NCI-H2171 (cell line): ENCODE measurements at regions not wholly inside any gene's neighbourhood (a gene's known extent, or its start where the extent isn't known, plus 50 kb on each side); places are given as distances from the start of the nearest gene placed in this dataset.
"Not testable (repeated sequence)": the region's sequence is repeated elsewhere in the genome, so short reads cannot be mapped to it uniquely, and the experiment has no call there.

Experiments
- DNase-seq: peaks from one replicate; lab custom pipeline; 2025; lab: John Stamatoyannopoulos, UW

DNA sequence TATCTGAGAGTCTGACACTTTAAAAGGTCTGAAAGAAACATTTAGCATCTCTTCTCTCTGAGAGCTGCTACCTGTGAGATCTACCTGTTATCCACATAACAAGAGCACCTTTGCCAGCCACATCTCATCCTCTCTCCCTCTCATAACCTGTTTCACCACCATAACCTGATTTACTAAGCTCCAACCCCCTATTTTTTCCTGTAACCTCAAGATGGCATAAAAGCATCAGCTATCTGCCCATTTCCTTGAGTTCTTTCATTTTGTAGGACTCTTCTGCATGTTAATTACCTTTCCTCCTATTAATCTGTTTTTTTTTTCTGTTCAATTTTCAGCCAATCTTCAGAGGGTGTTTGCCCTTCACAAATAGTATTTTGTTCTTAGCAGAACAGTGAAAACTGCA is 136.5 kb upstream of the KCNK1 start:
- no peak for DNase-seq

DNA sequence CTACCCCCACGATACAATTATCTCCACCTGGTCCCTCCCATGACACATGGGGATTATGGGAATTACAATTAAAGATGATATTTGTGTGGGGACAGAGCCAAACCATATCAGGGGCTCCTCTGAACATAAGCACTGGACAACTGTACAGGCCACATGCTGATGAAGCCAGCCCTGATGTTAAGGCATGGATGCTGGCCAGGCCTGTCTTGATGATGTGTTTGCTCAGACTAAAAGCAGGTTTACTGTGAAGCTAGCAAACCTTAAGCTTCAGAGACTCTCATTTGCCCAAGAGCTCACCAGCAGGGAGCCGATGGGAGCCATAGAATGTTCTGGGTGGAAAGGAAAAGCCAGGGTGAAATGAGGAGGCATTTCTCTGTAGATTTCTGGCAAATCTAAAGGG is 135.3 kb upstream of the KCNK1 start:
- no peak for DNase-seq

DNA sequence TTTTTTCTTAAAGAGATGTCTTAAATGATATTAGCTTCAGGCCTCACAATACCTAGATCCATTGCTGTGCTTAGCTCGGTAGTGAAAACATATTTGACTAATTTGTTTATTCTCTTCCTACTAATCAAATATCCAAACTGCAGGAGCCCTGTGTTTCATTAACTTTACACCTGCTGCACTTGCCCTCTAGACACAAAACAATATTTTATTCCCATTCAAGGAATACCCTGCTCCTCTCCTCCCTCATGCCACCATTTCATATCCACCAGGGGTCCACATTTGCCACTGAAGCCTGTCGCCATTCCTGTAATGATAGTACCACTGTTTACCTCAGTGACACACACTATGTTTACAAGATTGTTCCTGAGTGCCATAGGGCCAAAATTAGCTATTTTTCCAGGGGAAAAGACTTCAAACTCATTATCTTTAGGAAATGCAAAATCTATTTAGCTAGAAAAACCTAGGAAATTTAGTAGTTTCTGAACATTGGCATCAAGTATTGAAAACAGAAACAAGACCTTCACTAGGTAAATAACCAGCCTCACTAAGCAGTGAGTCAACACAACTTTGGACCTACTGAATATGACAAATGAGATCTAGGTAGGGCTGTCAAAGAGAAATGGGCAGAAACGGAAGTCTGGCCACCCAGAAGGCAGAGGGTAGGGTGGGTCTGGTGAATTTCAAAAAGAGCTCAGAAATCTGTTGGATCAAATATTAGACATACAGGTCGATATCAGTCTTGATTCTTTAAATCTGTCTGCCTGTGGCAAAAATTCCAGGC is 134.6 kb upstream of the KCNK1 start:
- DNase-seq: no peak

DNA sequence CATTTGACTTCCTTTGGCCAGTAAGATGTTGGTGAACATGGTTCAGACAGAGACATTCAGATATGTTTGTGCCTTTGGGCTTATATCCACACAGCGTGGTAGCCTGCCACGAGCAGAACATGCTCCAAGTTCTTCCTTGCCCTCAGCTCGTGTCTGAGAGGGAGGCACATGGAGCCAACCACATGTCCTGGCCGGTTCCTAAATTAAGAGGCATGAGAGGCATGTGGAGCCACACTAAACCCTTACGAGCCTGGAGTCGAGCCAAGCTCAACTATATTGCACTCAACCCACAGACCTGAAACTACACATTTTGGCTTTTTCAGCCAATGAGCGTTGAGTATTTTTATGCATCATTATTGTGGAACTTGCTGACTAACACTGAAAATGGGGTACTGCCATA is 133.7 kb upstream of the KCNK1 start:
- no peak for DNase-seq

DNA sequence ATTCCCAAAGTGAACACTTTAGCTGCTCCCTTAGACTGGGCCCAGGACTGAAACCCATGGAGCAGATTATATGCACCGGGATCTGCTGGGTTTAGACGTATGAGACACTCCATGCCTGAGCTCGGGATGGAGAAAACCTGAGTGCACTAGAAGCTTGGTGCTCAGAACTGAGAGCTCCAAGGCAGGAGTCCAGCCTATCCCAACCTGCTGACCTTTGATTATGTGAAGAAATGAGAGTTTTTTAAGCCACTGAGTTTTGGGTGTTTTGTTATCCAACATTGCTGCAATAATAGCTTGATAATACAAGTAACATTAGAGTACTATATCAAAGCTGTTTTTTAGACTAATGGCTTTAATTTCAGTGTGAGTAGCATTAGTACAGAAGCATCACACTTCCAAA is 131.5 kb upstream of the KCNK1 start:
- DNase-seq: no peak

DNA sequence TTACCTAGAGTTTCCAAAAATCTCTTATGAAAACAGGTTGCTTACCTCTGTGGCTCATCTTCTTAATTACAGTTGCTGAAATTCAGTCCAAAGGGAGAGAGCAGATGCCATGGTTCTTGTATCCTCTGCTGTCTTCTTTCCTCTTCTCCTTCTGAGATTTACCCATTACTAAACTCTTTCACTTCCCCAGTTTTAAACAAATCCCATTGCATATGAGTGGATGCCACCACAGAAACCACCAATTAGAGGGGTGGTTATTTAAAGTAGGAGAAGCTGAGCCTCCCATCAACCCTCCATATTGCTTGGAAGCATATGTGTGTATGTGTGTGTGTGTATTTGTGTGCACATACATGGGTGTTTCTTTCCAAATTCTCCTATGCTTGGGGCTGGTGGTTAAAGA is 128.5 kb upstream of the KCNK1 start:
- DNase-seq: no peak

DNA sequence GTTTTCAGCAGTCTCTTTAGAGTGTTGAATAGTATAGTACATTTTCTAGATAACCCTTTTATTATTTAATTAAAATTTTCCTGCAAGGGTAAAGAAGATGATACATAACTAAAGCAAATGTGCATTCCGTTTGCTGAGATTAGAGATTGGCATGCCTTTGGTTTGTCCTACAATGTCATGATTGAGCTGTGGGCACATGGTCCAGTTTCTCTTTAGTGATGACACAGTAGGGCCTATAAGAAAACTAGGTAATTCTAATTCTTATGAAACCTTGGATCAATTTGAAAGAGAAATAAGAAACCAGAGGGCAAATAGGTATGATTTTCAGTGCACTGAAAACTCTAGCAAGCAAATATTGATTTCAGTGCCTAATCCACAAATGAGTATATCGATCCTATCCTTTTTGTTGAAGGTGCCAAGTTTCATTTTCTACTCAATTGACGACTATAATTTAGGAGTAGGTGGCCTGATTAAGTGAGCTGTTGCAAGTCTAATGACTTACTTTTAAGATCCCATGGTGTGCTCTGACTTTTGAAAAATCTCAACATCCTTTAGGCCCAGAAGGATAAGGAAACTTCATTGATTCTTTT is 128.0 kb upstream of the KCNK1 start:
- DNase-seq: no peak

DNA sequence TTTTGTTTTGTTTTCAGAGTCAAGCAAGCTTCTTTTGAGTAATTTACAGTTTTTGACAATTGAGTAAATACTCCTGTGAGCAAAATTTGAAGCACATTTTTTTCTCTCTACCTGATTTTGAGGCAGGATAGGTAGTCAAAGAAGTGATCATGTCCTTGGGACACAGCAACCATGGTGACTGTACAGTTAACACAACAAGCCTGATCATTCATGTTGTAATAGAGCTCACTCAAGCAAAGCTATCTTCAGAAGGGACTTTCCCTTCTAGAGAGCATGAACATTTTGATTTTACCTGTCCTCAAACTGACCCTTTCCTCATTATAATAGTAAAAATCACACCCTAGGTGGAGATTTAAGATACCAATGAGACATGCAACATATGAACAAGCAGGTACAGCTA is 126.5 kb upstream of the KCNK1 start:
- no peak for DNase-seq

DNA sequence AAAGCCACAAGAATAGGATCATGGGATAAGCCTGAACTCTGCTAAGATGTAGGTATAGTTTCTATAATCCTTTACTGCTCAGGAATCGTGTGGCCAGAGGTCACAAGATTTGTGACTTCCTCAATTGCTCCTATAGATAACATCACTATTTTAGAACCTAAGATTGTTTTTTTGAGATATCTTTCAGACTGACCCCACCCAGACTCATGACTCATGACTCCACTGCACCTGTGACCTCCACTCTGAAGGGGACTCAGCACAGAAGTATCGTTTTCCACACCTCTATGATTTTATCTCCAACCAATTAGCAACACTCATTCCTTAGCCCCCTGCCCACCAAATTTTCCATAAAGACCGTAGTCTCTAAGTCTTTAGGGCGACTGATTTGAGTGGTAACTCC is 124.5 kb upstream of the KCNK1 start:
- DNase-seq: no peak

DNA sequence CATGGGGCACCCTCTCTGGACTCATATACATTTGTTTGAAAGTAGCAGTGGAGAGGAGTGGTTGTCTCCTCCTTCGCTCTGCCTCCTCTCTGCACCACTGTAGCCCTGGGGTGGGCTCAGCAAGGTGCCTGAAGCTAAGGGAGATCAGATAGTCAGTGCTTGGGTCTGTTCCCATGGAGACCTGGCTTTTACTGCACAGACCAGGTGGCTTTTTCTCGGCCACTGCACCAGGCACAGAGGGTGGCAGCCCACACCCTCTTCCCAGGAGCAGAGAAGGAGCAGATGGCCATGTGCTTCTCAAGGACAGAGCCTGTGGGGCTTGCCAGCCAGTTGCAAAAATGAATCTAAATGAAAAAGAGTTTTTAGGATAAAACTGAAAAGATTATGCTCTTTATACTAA is 123.4 kb upstream of the KCNK1 start:
- DNase-seq: peak; percentile 95

DNA sequence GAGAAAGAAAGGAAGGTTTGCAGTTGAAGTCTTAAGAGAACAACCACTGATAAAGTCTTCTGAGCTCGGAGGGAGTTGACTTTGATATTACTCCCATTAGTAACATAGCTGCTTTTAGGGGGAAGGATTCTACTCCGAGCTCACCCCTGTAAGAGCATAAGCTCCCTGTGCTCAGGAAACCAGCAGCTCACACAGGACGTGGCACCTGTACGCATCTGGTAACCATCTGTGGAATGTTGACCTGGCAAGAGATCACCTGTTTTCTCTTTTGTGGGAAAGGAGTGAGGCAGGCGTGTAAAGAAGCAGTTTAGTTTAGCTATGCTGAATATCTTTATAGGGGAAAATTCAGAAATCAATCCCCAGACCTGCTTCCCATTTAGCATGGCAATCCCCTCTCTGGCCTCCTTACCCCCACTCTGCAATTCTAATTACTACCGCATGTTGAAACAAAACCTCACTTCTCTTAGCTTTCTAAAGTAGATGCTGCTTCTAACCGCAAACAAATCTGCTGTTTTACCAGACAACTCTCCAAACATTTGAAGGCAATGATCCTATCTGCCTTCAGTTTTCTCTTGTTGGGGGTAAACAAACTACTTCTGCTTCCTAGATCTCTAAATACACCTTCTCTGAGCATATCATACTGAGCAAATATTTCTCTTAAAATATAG is 121.8 kb upstream of the KCNK1 start:
- peak; percentile 21 for DNase-seq

DNA sequence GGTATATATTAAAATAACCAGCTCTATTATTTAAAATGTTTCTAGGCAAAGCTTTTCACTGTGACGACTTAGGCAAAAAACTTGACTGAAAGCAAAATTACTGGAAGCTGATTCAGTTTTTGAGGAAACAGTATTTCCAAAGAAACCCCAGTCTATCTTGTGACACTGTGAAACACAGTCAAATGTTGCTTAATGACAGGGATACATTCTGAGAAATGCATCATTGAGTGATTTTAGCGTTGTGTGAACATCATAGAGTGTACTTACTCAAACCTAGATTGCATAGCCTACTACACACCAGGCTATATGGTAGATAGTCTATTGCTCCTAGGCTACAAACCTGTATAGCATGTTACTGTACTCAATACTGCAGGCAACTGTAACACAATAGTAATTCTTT is 116.9 kb upstream of the KCNK1 start:
- no peak for DNase-seq

DNA sequence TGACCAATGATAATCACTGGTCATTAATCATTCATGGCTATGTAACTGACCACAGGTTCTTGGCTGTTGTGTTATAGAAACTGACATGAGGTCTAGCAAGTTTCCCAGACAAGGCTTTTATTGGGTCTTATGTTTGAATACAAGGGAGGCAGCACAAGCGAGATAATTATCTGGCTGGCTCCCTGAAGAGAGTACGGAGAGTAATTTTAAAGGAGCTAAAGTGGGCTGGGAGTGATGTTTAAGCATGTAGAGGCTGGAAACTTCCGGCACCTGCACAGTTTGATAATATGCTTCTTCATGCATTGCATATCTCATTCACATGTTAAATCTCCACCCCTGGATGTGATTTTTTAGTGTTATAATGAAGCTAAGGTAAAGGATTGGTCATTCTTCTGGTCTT is 116.2 kb upstream of the KCNK1 start:
- DNase-seq: no peak

DNA sequence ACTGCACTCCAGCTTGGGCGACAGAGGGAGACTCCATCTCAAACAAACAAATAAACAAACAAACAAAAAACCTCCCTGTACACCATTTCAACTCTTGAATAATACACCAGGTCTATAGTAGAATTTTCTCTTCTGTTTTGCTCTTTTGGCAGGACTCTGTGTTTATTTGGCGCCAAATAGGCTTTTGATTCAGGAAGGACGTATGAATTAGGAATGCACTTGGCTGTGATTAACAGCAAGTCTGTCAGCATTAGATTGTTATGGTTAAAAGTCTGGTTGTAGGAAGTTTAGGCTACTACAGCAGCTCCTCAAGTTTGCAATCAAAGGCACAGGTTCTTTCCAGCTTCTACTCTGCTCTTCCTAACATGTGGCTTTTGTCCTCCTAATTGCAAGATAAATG is 113.8 kb upstream of the KCNK1 start:
- no peak for DNase-seq

DNA sequence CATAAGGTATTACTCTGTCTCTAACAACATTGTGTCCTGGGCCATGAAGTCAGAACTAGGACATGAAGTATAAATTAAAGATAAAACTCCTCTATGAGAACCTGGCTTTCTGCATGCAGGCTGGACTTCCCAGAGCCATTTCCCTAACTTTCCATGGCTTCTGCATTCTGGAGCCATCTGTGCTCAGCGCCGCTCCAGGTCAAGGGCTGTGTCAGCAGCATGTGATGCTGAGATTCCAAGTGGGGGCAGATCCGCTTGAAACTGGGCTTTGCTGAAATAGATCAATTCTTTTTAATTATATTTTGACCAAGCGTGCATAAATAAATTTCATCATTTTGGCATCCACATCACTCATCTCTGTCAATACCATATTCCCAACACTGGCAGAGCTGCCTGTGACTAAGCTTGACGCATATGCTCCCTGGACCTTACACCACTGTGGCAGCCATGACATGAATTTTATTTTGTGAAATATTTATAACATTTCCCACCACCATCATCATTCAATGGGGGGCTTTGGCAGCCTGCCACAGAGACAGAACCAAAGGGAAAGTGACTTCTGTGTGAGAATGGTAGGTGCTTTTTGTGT is 110.4 kb upstream of the KCNK1 start:
- DNase-seq: no peak

DNA sequence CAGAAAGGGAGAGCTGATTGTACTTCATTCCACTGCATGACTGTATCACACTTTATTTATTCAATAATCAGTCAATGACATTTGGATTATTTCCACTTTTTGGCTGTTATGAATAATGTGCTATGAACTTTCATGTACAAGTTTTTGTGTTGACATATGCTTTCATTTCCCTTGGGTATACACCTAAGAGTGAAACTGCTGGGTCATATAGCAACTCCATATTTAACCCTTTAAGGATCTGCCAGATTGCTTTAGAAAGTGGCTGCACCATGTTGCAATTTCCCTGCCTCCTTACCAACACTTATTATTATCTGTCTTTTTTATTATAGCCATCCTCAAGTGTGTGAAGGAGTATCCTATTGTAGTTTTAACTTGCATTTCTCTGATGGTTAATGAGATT is 108.8 kb upstream of the KCNK1 start:
- DNase-seq: peak; percentile 5

DNA sequence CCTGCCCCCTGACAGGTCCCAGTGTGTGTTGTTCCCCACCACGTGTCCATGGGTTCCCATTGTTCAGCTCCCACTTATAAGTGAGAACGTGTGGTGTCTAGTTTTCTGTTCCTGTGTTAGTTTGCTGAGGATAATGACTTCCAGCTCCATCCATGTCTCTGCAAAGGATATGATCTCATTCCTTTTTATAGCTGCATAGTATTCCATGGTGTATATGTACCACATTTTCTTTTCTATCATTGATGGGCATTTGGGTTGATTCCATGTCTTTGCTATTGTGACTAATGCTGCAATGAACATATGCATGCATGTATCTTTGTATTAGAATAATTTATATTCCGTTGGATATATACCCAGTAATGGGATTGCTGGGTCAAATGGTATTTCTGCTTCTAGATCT is 108.0 kb upstream of the KCNK1 start:
- DNase-seq: not testable (repeated sequence)

DNA sequence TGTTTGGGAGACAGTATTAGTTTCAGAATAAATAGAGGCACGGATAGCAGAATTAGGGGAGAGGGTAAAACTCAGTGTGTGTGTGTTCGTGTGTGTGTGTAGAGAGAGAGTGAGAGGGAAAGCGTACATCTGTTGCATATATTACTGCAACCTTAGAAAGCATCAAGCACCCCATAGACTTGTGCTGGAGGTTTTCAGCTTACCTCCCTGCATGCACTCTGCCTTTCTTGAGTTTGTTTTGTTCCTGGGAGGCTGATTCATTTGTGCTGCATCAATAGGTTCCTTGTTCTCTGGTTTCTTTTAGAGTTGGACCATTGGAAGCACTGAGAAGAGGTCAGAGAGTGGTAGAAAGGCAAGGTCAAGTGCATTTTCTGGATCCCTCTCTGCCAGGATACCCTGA is 104.4 kb upstream of the KCNK1 start:
- no peak for DNase-seq

DNA sequence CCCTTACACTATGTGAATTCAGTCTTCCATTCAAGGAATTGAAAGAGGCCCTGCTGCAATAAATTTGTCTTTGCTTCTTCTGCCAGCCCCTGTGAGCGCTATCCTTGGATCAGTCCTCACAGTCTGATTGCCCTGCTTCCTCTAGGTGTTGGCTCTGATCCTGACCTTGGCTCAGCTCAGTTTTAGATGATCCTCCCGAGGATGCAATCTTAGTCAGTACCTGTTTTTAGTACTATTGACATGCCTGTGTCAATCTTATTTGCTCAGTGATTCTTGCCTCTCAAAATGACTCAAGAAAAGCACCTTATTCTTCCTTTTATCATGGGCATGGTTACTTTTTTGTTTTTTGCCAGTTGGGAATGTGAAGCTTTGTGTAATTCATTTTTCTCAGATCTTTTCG is 101.4 kb upstream of the KCNK1 start:
- DNase-seq: no peak

DNA sequence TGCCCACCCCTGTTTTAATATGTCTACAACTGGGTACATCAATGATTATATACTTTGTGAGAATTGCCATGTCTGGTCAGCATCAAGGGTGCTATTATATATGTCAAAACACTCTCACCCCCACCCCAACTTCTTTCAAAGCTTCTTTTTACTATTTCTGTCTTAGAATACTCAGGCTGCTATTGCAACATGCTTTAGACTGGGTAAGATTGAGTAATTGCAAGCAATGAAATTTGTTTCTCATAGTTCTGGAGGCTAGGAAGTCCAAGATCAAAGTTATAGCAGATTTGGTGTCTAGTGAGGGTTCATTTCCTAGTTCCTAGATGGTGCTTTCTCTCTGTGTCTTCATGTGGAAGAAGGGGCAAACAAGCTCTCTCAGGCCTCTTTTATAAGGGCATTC is 100.5 kb upstream of the KCNK1 start:
- DNase-seq: no peak

DNA sequence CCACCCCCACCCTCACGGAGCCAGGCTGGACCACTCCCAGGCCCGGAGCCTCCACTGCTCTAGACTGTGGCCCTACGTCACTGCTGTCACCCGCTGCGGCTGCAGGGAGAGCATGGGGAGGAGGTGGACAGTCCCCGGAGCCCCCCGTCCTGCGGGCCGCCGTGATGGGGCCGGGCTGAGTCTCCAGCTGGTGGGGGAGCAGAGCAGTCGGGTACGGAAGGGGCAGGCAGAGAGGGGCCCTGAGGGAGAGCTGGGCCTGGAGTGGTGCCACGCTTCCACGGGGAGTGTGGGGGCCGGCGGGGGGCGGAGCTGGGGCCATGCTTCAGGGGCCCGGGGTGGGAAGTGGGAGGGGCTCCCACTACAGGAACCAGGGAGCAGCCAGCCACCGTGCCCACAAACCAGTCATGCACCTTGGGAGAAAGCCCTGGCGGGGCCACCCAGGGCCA is 98.9 kb upstream of the KCNK1 start:
- no peak for DNase-seq

DNA sequence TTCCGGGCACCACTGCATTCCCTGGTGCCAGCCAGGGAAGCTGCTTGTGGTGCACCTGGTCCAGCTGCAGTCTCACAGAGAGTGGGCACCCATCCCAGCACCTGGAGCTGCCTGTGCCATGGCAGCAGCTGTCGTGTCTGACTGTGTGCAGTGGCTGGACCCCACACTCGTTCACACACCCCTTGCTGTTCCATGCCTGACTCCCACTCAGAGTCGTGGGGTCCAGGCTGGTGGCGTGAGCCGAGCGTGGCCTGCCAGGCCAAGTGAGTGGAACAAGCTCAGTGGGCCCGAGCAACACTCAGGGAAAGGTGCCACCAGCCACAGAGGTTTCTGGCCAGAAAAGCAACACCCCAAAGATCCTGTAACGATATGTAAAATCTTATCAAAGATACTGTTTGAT is 97.2 kb upstream of the KCNK1 start:
- DNase-seq: no peak

DNA sequence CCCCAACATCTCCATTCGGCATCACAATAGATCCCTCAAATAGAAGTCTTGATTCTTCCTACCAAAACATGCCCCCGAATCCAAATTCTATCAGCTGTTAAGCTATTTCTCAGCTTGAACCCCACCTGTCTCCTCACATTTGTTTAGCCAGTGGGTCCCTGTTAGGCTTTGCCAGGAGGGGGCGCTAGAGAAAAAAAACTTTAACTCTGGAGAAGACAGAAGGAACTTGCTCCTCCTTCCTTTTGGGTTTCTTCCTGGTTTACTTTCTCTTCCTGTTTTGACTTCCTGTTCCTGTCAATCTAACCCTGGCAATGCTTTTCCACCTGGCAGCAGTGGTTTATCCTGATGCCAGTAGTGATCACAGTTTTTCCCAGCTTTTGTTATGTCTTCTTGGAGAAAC is 95.6 kb upstream of the KCNK1 start:
- DNase-seq: no peak
